Femur (tissue), 1 donor: ENCODE measurements at regions not wholly inside any gene's neighbourhood (a gene's known extent, or its start where the extent isn't known, plus 50 kb on each side); places are given as distances from the start of the nearest gene placed in this dataset.

ENCODE experiments used
- DNase-seq: peaks from one replicate; pipeline ENCODE4 v3.0.0-alpha.2; 2017

GRCh38 chr15:98427321-98427720 lies 221.0 kb upstream of the IGF1R start:
- DNase-seq = no peak

- DNase-seq = peak; percentile 83
Observed at GRCh38 chr15:98428253-98428989, 219.9 kb upstream of the IGF1R start.

- no peak for DNase-seq
Observed at GRCh38 chr15:98431171-98431570, 217.2 kb upstream of the IGF1R start.

- DNase-seq = peak; percentile 74
Observed at GRCh38 chr15:98433346-98433745, 215.0 kb upstream of the IGF1R start.

GRCh38 chr15:98433856-98434255 lies 214.5 kb upstream of the IGF1R start:
- DNase-seq = no peak

GRCh38 chr15:98437752-98438151 lies 210.6 kb upstream of the IGF1R start:
- DNase-seq = no peak

DNA sequence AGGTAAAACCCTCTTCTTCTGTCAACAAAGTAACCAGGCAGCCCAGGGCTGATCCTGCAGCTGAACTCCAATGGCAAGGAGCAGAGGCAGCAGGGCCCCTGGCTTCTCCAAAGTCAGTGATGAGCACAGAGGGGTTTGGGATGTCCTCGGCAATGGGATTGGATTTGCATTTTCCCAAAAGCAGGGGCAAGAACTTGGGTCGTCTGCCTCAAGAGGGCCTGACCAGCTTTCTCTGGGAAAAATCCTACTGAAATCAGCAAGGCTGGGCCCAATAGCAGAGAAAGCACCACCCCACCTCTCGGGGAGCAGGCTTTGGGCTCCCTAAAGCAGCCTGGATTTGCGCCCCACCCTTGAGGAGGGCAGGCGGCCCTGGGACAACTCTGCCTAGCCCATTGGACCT lies 210.0 kb upstream of the IGF1R start:
- no peak for DNase-seq

DNA sequence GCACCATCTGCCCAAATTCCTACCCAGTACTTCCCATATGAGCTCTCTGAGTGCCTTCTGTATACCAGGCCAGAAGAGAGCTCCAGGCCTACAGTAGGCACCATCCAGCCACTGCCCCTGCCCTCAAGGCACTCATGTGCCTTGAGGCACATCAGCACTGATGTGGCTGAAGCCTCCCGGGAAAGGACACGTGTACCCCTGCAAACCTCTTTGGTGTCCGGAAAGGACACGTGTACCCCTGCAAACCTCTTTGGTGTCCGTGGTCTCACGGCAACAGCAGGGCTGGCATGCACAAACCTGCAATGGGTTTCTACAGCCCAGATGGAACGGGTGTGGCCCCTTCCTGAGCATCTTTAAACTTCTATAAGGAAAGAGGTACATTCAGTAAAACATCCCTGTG lies 209.4 kb upstream of the IGF1R start:
- no peak for DNase-seq

DNA sequence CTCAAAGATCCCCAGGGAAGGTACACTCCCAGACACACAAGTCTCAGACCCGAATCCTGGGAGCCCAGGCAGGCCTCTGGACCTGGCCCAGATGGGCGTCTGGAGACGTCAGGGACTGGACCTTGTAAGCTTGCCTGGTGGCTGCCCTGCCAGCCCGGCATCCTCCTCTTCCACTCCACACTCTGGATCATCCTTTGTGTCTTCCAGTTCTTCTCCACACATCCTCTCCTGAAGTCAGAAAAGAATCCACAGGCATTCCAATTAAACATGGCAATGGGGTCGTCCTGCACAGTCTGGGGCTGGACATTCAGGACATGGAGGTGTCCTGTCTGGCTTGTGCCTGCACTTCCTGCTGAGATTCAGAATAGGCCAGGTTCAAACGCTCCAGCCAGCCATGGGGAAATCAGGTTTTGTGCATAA lies 208.8 kb upstream of the IGF1R start:
- DNase-seq = no peak

DNA sequence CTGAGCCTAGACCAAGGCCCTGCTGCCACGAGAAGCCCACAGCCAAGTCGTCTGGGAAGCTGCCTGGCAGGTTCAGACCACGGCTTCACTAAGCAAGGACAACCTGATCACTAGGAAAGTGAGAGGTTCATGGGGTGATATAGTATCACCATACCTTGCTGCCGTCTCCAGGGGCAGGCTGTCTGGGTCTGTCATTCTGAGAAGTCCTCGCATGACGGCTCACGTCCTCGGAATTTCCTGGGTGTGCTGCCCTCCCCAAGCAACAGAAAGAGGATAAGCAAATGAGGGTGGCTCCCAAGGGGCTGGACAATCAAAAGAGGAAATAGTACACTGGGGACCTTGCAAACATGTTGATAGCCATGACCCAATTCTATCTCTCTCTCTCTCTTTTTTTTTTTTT lies 207.4 kb upstream of the IGF1R start:
- DNase-seq = no peak

DNA sequence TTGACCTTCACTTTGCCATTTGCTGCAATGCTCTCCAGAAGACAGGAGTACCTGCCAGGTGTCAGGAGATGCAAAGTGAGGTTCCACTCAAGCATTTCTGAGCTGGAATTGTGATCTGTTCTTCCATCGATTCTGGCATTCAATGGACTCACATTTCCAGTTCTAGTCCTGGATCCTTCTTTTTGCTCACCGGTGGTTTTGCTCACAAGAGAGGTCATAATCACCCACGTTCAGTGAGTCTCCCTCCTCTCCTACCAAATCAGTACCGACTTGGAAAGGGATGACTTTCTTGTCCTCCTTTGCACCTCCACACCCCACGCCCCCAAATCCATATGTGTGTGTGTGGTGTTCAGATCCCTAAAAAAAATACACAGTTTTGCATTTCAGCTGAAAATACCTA lies 206.7 kb upstream of the IGF1R start:
- DNase-seq = no peak

DNA sequence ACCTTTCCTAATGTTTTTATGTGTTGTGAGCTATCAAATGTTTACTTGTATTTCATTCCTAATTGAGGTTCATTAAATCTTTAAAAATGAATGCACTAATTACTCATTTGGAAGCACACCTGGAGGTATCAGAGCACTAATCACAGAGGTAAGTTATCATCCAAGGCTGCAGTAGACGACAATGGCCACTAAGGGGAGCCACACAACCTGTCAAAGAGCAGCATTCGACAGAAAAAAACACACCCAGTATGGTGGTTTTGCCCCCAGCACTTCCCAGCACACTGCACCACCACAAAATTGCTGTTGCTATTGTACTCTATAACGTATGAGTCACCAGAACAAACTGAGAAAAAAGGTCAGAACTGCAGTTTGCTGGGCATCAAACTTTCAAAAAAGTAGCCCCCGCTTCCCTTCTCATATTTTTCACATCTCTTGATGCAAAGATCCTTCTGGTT lies 205.9 kb upstream of the IGF1R start:
- DNase-seq = peak; percentile 69

- DNase-seq = no peak
Observed at GRCh38 chr15:98442901-98443300, 205.4 kb upstream of the IGF1R start.

- no peak for DNase-seq
Observed at GRCh38 chr15:98443526-98443925, 204.8 kb upstream of the IGF1R start.

GRCh38 chr15:98444138-98444537 lies 204.2 kb upstream of the IGF1R start:
- no peak for DNase-seq

DNA sequence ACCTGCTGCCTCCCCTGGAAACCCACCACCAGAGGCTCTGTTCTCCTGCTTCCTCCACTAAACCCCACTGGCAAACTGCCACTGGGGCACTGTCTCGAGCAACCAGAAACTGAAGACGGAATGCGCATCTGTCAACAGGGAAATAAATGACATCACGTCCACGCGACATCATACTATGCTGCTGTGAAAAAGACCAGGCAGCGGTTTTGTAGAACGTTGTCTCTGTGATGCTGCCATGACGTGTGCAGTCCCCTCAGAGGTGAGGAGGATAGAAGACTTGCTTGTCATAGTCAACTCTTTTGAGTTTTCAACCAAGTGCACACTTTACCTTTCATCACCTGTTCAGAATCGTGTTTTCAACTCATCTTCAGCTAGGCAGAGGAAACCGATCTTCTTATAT lies 203.0 kb upstream of the IGF1R start:
- no peak for DNase-seq

GRCh38 chr15:98446083-98446482 lies 202.3 kb upstream of the IGF1R start:
- no peak for DNase-seq

DNA sequence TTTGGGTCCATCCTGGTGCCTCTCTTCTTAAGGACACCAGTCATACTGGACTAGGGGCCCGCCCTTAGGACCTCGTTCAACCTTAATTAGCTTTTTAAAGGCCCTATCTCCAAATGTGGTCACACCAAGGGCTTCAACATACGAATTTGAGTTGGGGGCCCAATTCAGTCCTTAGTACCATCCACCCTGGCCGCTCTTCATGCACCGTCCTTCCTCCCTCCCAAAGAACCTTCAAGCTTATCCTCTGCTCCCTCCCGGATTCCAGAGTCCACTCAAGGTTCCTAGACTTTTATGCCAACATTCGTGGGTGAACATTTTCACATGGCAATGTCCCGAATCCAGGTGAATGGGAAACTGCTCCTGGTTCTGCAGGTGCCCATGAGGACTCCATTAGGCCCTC lies 201.3 kb upstream of the IGF1R start:
- no peak for DNase-seq

- DNase-seq = no peak
Observed at GRCh38 chr15:98451236-98451635, 197.1 kb upstream of the IGF1R start.

- no peak for DNase-seq
Observed at GRCh38 chr15:98452238-98452637, 196.1 kb upstream of the IGF1R start.

- no peak for DNase-seq
Observed at GRCh38 chr15:98455904-98456303, 192.4 kb upstream of the IGF1R start.

DNA sequence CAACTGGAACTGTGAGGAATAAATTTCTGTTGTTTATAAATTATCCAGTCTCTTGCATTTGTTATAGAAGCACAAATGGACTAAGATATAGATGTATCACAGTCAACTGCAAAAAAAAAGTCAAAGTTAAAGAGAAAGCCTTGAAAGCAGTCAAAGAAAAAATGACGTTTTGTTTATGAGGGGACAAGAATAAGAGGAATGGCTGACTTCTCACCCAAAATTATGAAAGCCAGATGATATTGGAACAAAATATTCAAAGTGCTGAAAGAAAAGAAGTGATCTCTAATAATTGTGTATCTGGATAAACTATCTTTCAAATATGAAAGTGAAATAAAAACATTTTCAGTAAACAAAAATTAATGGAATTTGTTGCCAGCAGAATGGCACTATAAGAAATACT lies 171.8 kb upstream of the IGF1R start:
- DNase-seq = no peak

- DNase-seq = no peak
Observed at GRCh38 chr15:98480844-98481243, 167.5 kb upstream of the IGF1R start.

DNA sequence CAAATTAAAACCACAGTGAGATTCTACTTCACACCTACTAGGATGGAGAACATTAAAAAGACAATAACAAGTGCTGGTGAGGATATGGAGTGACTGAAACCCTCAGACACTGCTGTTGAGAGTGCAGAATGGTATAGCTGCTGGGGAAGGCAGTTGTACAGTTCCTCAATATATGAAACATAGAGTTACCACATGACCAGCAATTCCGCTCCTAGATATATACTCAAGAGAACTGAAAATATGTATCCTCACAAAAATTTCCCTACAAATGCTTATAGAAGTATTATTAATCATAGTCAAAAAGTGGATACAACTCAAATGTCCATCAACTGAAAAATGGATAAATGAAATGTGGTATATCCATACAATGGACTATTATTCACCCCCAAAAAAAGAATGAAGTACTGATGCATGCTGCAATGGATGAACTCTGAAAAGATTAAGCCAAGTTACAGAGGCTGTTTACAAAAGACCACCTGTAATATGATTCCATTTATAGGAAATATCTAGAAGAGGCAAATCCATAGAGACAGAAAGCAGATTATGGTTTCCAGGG lies 164.7 kb upstream of the IGF1R start:
- DNase-seq = no peak

GRCh38 chr15:98484914-98485313 lies 163.4 kb upstream of the IGF1R start:
- DNase-seq = no peak
